Suppressor macrophage treated with lipopolysaccharide for 1 hour (primary cell): ENCODE measurements at regions not wholly inside any gene's neighbourhood (a gene's known extent, or its start where the extent isn't known, plus 50 kb on each side); places are given as distances from the start of the nearest gene placed in this dataset.
"Not testable (repeated sequence)": the region's sequence is repeated elsewhere in the genome, so short reads cannot be mapped to it uniquely, and the experiment has no call there.

ENCODE experiments used
- DNase-seq, 3 donors: peaks; one replicate each; pipeline ENCODE4 v3.0.0-alpha.2; 2020 to 2022

- no peak for DNase-seq
Measured at GRCh38 chr1:192418552-192419285, 101.9 kb downstream of the RGS21 start.

- no peak for DNase-seq
Measured at GRCh38 chr1:192430644-192431043, 113.9 kb downstream of the RGS21 start.

GRCh38 chr1:192435704-192436103 is 118.9 kb downstream of the RGS21 start:
- no peak for DNase-seq

- DNase-seq: no peak
Measured at GRCh38 chr1:192436441-192437078, 119.8 kb downstream of the RGS21 start.

GRCh38 chr1:192438737-192439136 is 121.9 kb downstream of the RGS21 start:
- DNase-seq: no peak

GRCh38 chr1:192439373-192440025 is 122.7 kb downstream of the RGS21 start:
- DNase-seq: peak; percentile 5 to 29 (median 22)

GRCh38 chr1:192441492-192441891 is 124.7 kb downstream of the RGS21 start:
- no peak for DNase-seq

- no peak for DNase-seq
Measured at GRCh38 chr1:192442736-192443135, 125.9 kb downstream of the RGS21 start.

GRCh38 chr1:192443616-192444015 is 126.8 kb downstream of the RGS21 start:
- DNase-seq: no peak

GRCh38 chr1:192445241-192445640 is 128.4 kb downstream of the RGS21 start:
- DNase-seq: no peak

GRCh38 chr1:192445839-192446489 is 129.2 kb downstream of the RGS21 start:
- DNase-seq: peak; percentile 67 to 73 (median 70)

- no peak for DNase-seq
Measured at GRCh38 chr1:192448026-192448578, 127.5 kb upstream of the RGS1 start.

GRCh38 chr1:192453360-192453992 is 122.1 kb upstream of the RGS1 start:
- DNase-seq: peak in 2 of 3 donors; percentile 27 to 29

- DNase-seq: no peak
Measured at GRCh38 chr1:192459467-192459866, 116.1 kb upstream of the RGS1 start.

GRCh38 chr1:192461684-192462083 is 113.9 kb upstream of the RGS1 start:
- no peak for DNase-seq

GRCh38 chr1:192462616-192463015 is 113.0 kb upstream of the RGS1 start:
- no peak for DNase-seq

- DNase-seq: no peak
Measured at GRCh38 chr1:192463661-192464060, 111.9 kb upstream of the RGS1 start.

GRCh38 chr1:192465221-192465620 is 110.4 kb upstream of the RGS1 start:
- not testable (repeated sequence) for DNase-seq

GRCh38 chr1:192474080-192474683 is 101.4 kb upstream of the RGS1 start:
- DNase-seq: peak; percentile 65 to 82 (median 78)

GRCh38 chr1:192475329-192475728 is 100.2 kb upstream of the RGS1 start:
- no peak for DNase-seq

- DNase-seq: no peak
Measured at GRCh38 chr1:192475970-192476369, 99.6 kb upstream of the RGS1 start.

GRCh38 chr1:192476802-192477298 is 98.7 kb upstream of the RGS1 start:
- peak; percentile 91 to 98 (median 96) for DNase-seq
